ENCODE measurements at regions not wholly inside any gene's neighbourhood (a gene's known extent, or its start where the extent isn't known, plus 50 kb on each side); places are given as distances from the start of the nearest gene placed in this dataset.

GRCh38 chr11:82539669-82540068, 194.0 kb downstream of the FAM181B start:
- TF ChIP-seq, protein P1, sequence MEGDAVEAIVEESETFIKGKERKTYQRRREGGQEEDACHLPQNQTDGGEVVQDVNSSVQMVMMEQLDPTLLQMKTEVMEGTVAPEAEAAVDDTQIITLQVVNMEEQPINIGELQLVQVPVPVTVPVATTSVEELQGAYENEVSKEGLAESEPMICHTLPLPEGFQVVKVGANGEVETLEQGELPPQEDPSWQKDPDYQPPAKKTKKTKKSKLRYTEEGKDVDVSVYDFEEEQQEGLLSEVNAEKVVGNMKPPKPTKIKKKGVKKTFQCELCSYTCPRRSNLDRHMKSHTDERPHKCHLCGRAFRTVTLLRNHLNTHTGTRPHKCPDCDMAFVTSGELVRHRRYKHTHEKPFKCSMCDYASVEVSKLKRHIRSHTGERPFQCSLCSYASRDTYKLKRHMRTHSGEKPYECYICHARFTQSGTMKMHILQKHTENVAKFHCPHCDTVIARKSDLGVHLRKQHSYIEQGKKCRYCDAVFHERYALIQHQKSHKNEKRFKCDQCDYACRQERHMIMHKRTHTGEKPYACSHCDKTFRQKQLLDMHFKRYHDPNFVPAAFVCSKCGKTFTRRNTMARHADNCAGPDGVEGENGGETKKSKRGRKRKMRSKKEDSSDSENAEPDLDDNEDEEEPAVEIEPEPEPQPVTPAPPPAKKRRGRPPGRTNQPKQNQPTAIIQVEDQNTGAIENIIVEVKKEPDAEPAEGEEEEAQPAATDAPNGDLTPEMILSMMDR (IDR thresholded peaks at IDR 0.05; ENCODE audit: extremely low read depth in 1 of 2, insufficient read depth in 1 of 2, low read depth in 1 of 2, low read length in 2 of 2), result no peak
- no peak for TF ChIP-seq EZH2 (IDR thresholded peaks at IDR 0.05; ENCODE audit: borderline replicate concordance, low read depth, low read length, severe bottlenecking)
- no peak for TF ChIP-seq GATA2 (IDR thresholded peaks at IDR 0.05; ENCODE audit: insufficient read depth, insufficient read length, low read depth, low read length)
- TF ChIP-seq POLR2A (IDR thresholded peaks at IDR 0.05; ENCODE audit: low read depth, low read length), result no peak
- TF ChIP-seq POLR2AphosphoS5 (IDR thresholded peaks at IDR 0.05; ENCODE audit: insufficient read depth, low read depth, low read length), result no peak
- TF ChIP-seq FOS (IDR thresholded peaks at IDR 0.05; ENCODE audit: borderline replicate concordance, insufficient read depth, low read length), result no peak
- H4K20me1 ChIP-seq (replicated peaks; ENCODE audit: control insufficient read depth, extremely low read depth, insufficient read depth, low read length), result no peaks in the 10 kb centered on the region
- CTCF ChIA-PET, result no interaction called here
- dilution Hi-C loops (cut with MboI; ENCODE audit: extremely low pct_ligation_motif_present, low sequenced_read_pairs) (no loop called here), intact Hi-C loops (cut with micrococcal nuclease) (no loop called here)
- POLR2A ChIA-PET, result no interaction called here
- no peaks in the 10 kb centered on the region for H3K9me3 ChIP-seq (replicated peaks; ENCODE audit: control insufficient read depth, insufficient read depth, low read length)
- no peak overlapping the region for H3K27ac ChIP-seq (ENCODE audit: insufficient read depth, low read depth, low read length)
- BruUV-seq (replicated peaks), result no TSS peak
- no peaks in the 10 kb centered on the region for H3K4me1 ChIP-seq (ENCODE audit: control insufficient read depth, extremely low read depth, insufficient read depth, low read length)
- no peaks in the 10 kb centered on the region for H3K36me3 ChIP-seq (ENCODE audit: control insufficient read depth in 2 of 2, extremely low read depth in 1 of 2, insufficient read depth in 2 of 2, low read length in 2 of 2)
- H3K79me2 ChIP-seq (ENCODE audit: control insufficient read depth, insufficient read depth, low read length), result no peaks in the 10 kb centered on the region
- H2AFZ ChIP-seq (ENCODE audit: low read depth, low read length), result no peak overlapping the region
- H3K4me3 ChIP-seq (replicated peaks in 1 of 3; ENCODE audit: insufficient read depth in 1 of 3, low read depth in 1 of 3, low read length in 3 of 3), result no peak overlapping the region
- no peak overlapping the region for H3K9ac ChIP-seq (replicated peaks; ENCODE audit: extremely low read depth, insufficient read depth, low read length)
- DNase-seq (ENCODE audit: low read depth, low spot score) (no peak), FAIRE-seq (no peak)
- H3K9me1 ChIP-seq (replicated peaks; ENCODE audit: control insufficient read depth, extremely low read depth, insufficient read depth, low read length), result no peaks in the 10 kb centered on the region
- no peak overlapping the region for H3K4me2 ChIP-seq (ENCODE audit: insufficient read depth, low read length)
- H3K27me3 ChIP-seq (ENCODE audit: control insufficient read depth in 2 of 2, insufficient read depth in 2 of 2, low read length in 2 of 2), result no peaks in the 10 kb centered on the region

- Histone ChIP-seq H3K27me3 (ENCODE audit: control insufficient read depth in 2 of 2, insufficient read depth in 2 of 2, low read length in 2 of 2) (no peaks in the 10 kb centered on the region), H3K9me1 (replicated peaks; ENCODE audit: control insufficient read depth, extremely low read depth, insufficient read depth, low read length) (no peaks in the 10 kb centered on the region), H4K20me1 (replicated peaks; ENCODE audit: control insufficient read depth, extremely low read depth, insufficient read depth, low read length) (no peaks in the 10 kb centered on the region), H3K4me3 (replicated peaks in 1 of 3; ENCODE audit: insufficient read depth in 1 of 3, low read depth in 1 of 3, low read length in 3 of 3) (no peak overlapping the region), H3K36me3 (ENCODE audit: control insufficient read depth in 2 of 2, extremely low read depth in 1 of 2, insufficient read depth in 2 of 2, low read length in 2 of 2) (no peaks in the 10 kb centered on the region), H3K9me3 (replicated peaks; ENCODE audit: control insufficient read depth, insufficient read depth, low read length) (no peaks in the 10 kb centered on the region), H3K4me2 (ENCODE audit: insufficient read depth, low read length) (no peak overlapping the region), H3K4me1 (ENCODE audit: control insufficient read depth, extremely low read depth, insufficient read depth, low read length) (no peaks in the 10 kb centered on the region), H3K27ac (ENCODE audit: insufficient read depth, low read depth, low read length) (no peak overlapping the region), H2AFZ (ENCODE audit: low read depth, low read length) (no peak overlapping the region), H3K79me2 (ENCODE audit: control insufficient read depth, insufficient read depth, low read length) (no peaks in the 10 kb centered on the region), H3K9ac (replicated peaks; ENCODE audit: extremely low read depth, insufficient read depth, low read length) (no peak overlapping the region)
- ChIA-PET POLR2A (no interaction called here), CTCF (no interaction called here)
- FAIRE-seq, result no peak
- BruUV-seq (replicated peaks), result no TSS peak
- DNase-seq (ENCODE audit: low read depth, low spot score), result no peak
- intact Hi-C loops (cut with micrococcal nuclease), result no loop called here
- dilution Hi-C loops (cut with MboI; ENCODE audit: extremely low pct_ligation_motif_present, low sequenced_read_pairs), result no loop called here
- TF ChIP-seq, protein P1 (IDR thresholded peaks at IDR 0.05; ENCODE audit: extremely low read depth in 1 of 2, insufficient read depth in 1 of 2, low read depth in 1 of 2, low read length in 2 of 2), result no peak
- no peak for TF ChIP-seq EZH2 (IDR thresholded peaks at IDR 0.05; ENCODE audit: borderline replicate concordance, low read depth, low read length, severe bottlenecking)
- no peak for TF ChIP-seq POLR2A (IDR thresholded peaks at IDR 0.05; ENCODE audit: low read depth, low read length)
- TF ChIP-seq MYC (IDR thresholded peaks at IDR 0.05; ENCODE audit: low read depth, low read length), result no peak
- no peak for TF ChIP-seq GATA2 (IDR thresholded peaks at IDR 0.05; ENCODE audit: insufficient read depth, insufficient read length, low read depth, low read length)
- no peak for TF ChIP-seq FOS (IDR thresholded peaks at IDR 0.05; ENCODE audit: borderline replicate concordance, insufficient read depth, low read length)
- TF ChIP-seq MAX (IDR thresholded peaks at IDR 0.05; ENCODE audit: insufficient read depth, insufficient read length), result no peak
- TF ChIP-seq JUN (IDR thresholded peaks at IDR 0.05; ENCODE audit: borderline replicate concordance, insufficient read depth, insufficient read length, low read depth), result no peak
- TF ChIP-seq POLR2AphosphoS5 (IDR thresholded peaks at IDR 0.05; ENCODE audit: insufficient read depth, low read depth, low read length), result no peak
Observed at GRCh38 chr11:82536706-82537105, 197.0 kb downstream of the FAM181B start.
